H1 (cell line): ENCODE measurements at regions not wholly inside any gene's neighbourhood (a gene's known extent, or its start where the extent isn't known, plus 50 kb on each side); places are given as distances from the start of the nearest gene placed in this dataset.

Experiments
- ASH2L ChIP-seq: fragments of 200-600, 300-600 bp; sonication (generic); IDR thresholded peaks from one replicate; pipeline ENCODE4 v1.7.1; 2017; ENCODE audit warnings: low read length
- BACH1 ChIP-seq: IDR thresholded peaks from 2 replicates; pipeline ENCODE4 v1.6.1; 2012; ENCODE audit warnings: low read length, improper control_type of control experiment
- CEBPB ChIP-seq: IDR thresholded peaks from 2 replicates; pipeline ENCODE4 v1.6.1; 2012; ENCODE audit warnings: low read depth, low read length
- EP300 ChIP-seq, 2 experiments: IDR thresholded peaks; 1 replicate in 1 of 2; 2 replicates in 1 of 2; pipeline ENCODE4 v1.6.1; 2011 to 2012; ENCODE audit warnings: low read depth in 2 of 2, low read length in 2 of 2, mild to moderate bottlenecking in 2 of 2, borderline replicate concordance in 1 of 2, inconsistent platforms in 1 of 2, moderate library complexity in 1 of 2
- JUN ChIP-seq: IDR thresholded peaks from 2 replicates; pipeline ENCODE4 v1.6.1; 2011; ENCODE audit warnings: low read depth, mild to moderate bottlenecking, improper control_type of control experiment, low read length
- POLR2A ChIP-seq, 2 experiments: IDR thresholded peaks; 1 replicate in 1 of 2; 2 replicates in 1 of 2; pipeline ENCODE4 v1.6.1; 2011; ENCODE audit warnings: low read depth in 2 of 2, low read length in 2 of 2, mild to moderate bottlenecking in 2 of 2; ENCODE audit errors: control extremely low read depth in 1 of 2
- POLR2AphosphoS5 ChIP-seq: IDR thresholded peaks from 2 replicates; pipeline ENCODE4 v1.6.1; 2011; ENCODE audit warnings: low read depth, low read length
- RAD21 ChIP-seq, 2 experiments: IDR thresholded peaks in 1 of 2; conservative IDR thresholded peaks in 1 of 2; 2 replicates each; pipeline ENCODE4 v1.6.1; 2011; ENCODE audit warnings: low read depth in 2 of 2, low read length in 2 of 2, improper control_type of control experiment in 1 of 2, inconsistent platforms in 1 of 2, mild to moderate bottlenecking in 1 of 2, moderate library complexity in 1 of 2
- SP1 ChIP-seq: IDR thresholded peaks from 2 replicates; pipeline ENCODE4 v1.6.1; 2011; ENCODE audit warnings: low read depth, low read length
- TCF12 ChIP-seq: IDR thresholded peaks from 2 replicates; pipeline ENCODE4 v1.6.1; 2011; ENCODE audit warnings: low read depth, mild to moderate bottlenecking, low read length
- YY1 ChIP-seq: IDR thresholded peaks from 2 replicates; pipeline ENCODE4 v1.6.1; 2011; ENCODE audit warnings: low read depth, mild to moderate bottlenecking, low read length
- TF ChIP-seq, protein P1 (sequence below), 3 experiments: IDR thresholded peaks; 1 replicate in 2 of 3; 2 replicates in 1 of 3; pipeline versions ENCODE4 v1.5.1 to v1.6.1; 2011; ENCODE audit warnings: low read length in 3 of 3, mild to moderate bottlenecking in 3 of 3, inconsistent platforms in 2 of 3, low read depth in 1 of 3, moderate library complexity in 1 of 3; ENCODE audit not compliant: insufficient read depth in 1 of 3; ENCODE audit errors: control extremely low read depth in 1 of 3
- TF ChIP-seq, protein P2 (sequence below): IDR thresholded peaks from 2 replicates; pipeline ENCODE4 v1.6.1; 2011; ENCODE audit warnings: low read length, improper control_type of control experiment

DNA sequence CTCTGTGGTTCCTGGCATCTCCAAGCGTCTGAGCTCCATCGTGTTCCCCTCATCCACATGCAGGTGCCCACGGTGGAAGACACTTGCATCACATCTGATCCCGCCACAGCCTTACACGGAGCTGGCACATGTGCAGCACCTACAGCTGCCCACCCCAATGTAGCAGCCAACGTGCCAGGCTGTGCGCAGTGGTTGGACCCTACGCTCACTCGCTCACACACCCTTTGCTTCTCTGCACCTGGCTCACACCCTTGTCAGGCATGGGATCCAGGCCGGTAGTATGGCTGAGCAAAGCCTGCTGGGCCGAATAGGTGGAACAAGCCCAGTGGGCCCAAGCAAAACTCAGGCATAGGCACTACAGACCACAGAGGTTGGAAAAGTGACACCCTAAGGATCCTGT is 567.2 kb downstream of the FSCB start:
- TF ChIP-seq, protein P1, sequence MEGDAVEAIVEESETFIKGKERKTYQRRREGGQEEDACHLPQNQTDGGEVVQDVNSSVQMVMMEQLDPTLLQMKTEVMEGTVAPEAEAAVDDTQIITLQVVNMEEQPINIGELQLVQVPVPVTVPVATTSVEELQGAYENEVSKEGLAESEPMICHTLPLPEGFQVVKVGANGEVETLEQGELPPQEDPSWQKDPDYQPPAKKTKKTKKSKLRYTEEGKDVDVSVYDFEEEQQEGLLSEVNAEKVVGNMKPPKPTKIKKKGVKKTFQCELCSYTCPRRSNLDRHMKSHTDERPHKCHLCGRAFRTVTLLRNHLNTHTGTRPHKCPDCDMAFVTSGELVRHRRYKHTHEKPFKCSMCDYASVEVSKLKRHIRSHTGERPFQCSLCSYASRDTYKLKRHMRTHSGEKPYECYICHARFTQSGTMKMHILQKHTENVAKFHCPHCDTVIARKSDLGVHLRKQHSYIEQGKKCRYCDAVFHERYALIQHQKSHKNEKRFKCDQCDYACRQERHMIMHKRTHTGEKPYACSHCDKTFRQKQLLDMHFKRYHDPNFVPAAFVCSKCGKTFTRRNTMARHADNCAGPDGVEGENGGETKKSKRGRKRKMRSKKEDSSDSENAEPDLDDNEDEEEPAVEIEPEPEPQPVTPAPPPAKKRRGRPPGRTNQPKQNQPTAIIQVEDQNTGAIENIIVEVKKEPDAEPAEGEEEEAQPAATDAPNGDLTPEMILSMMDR (IDR thresholded peaks at IDR 0.05; ENCODE audit: control extremely low read depth in 1 of 3, insufficient read depth in 1 of 3, low read depth in 1 of 3, low read length in 3 of 3): no peak
- TF ChIP-seq CEBPB (no peak), EP300 (IDR thresholded peaks at IDR 0.05; ENCODE audit: borderline replicate concordance in 1 of 2, low read depth in 2 of 2, low read length in 2 of 2) (no peak), RAD21 (IDR thresholded peaks at IDR 0.05 in 1 of 2, conservative IDR thresholded peaks at IDR 0.05 in 1 of 2; ENCODE audit: low read depth in 2 of 2, low read length in 2 of 2) (no peak), POLR2A (IDR thresholded peaks at IDR 0.05; ENCODE audit: control extremely low read depth in 1 of 2, low read depth in 2 of 2, low read length in 2 of 2) (no peak), YY1 (no peak), JUN (no peak), SP1 (no peak), ASH2L (no peak), POLR2AphosphoS5 (no peak), TCF12 (no peak), BACH1 (no peak)
- TF ChIP-seq, protein P2, sequence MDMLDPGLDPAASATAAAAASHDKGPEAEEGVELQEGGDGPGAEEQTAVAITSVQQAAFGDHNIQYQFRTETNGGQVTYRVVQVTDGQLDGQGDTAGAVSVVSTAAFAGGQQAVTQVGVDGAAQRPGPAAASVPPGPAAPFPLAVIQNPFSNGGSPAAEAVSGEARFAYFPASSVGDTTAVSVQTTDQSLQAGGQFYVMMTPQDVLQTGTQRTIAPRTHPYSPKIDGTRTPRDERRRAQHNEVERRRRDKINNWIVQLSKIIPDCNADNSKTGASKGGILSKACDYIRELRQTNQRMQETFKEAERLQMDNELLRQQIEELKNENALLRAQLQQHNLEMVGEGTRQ: no peak
